ENCODE measurements at regions not wholly inside any gene's neighbourhood (a gene's known extent, or its start where the extent isn't known, plus 50 kb on each side); places are given as distances from the start of the nearest gene placed in this dataset.
"Not testable (repeated sequence)": the region's sequence is repeated elsewhere in the genome, so short reads cannot be mapped to it uniquely, and the experiment has no call there.

DNA sequence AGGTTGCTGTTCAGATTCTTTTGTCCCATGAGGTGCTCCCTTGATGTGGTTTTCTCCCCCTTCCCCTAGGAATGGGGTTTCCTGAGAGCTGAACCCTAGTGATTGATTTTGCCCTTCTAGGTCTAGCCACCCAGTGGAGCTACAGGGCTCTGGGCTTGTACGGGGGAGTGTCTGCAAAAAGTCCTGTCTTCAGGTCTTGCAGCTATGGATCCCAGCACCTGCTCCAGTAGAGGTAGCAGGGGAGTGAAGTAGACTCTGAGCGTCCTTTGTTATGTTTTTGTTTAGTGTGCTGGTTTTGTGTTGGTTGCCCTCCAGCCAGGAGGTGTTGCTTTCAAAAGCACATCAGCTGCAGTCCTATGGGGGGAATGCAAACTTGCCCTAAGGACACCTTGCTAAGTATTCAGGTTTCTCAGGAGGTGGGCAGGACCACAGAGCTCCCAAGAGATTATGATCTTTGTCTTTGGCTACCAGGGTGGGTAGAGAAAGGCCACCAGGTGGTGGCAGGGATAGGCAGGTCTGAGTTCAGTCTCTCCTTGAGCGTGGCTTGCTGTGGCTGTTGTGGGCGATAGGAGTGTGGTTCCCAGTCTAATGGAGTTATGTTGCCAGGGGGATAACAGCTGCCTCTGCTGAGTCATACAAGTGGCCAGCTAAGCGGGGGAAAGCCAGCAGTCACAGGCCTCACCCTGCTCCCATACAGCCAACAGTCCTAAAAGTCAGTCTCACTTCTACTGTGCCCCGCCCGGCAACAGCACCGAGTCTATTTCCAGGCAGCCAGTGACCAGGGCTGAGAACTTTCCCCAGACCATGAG, 92.4 kb upstream of the JCAD start:
- POLR2A ChIA-PET: no interaction called here
- DNase-seq (ENCODE audit: unreplicated experiment): peak; percentile 73
- H3K4me3 Mint-ChIP-seq (ENCODE audit: unreplicated experiment): no peak overlapping the region
- BruUV-seq (replicated peaks): no TSS peak
- TF ChIP-seq, protein P1, sequence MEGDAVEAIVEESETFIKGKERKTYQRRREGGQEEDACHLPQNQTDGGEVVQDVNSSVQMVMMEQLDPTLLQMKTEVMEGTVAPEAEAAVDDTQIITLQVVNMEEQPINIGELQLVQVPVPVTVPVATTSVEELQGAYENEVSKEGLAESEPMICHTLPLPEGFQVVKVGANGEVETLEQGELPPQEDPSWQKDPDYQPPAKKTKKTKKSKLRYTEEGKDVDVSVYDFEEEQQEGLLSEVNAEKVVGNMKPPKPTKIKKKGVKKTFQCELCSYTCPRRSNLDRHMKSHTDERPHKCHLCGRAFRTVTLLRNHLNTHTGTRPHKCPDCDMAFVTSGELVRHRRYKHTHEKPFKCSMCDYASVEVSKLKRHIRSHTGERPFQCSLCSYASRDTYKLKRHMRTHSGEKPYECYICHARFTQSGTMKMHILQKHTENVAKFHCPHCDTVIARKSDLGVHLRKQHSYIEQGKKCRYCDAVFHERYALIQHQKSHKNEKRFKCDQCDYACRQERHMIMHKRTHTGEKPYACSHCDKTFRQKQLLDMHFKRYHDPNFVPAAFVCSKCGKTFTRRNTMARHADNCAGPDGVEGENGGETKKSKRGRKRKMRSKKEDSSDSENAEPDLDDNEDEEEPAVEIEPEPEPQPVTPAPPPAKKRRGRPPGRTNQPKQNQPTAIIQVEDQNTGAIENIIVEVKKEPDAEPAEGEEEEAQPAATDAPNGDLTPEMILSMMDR (IDR thresholded peaks at IDR 0.05; ENCODE audit: unreplicated experiment): no peak
- no peak overlapping the region for H3K27ac Mint-ChIP-seq (ENCODE audit: low read depth, unreplicated experiment)
- no peaks in the 10 kb centered on the region for H3K4me1 Mint-ChIP-seq (ENCODE audit: insufficient read depth, unreplicated experiment)
- intact Hi-C loops (cut with micrococcal nuclease): loop anchor here (1.0 kb wide), 1 partner anchor 90 kb away; no protein-coding TSS in a partner anchor
- CTCF ChIA-PET: interaction anchor here (0.6 kb wide), 1 partner anchor 36 kb away, joined by 3 read pairs; no protein-coding TSS in a partner anchor
- H3K36me3 Mint-ChIP-seq (ENCODE audit: insufficient read depth, unreplicated experiment): peaks cover 14% of the 10 kb centered on the region
- H3K27me3 Mint-ChIP-seq (ENCODE audit: insufficient read depth, unreplicated experiment): peaks cover 51% of the 10 kb centered on the region
- H3K9me3 Mint-ChIP-seq (ENCODE audit: unreplicated experiment): no peaks in the 10 kb centered on the region

DNA sequence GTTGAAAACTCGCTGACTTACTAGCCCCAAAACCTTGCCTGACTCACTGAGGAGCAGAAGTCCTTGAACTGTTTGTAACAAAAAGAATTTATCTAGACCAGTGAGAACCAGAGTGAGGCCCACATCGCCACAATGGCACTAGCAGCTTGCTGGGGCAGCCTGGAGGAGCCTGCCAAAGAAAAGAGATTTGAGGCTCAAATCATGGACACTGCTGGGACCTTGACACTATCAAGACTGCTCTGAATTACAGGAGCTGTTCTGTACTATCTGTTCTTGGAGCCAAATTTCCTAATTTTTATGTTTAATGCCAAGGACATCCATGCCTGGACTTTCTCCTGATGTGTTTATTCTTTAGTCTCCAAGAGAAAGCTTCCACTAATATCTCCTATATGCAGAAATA, 82.0 kb upstream of the JCAD start:
- ChIA-PET CTCF (no interaction called here), POLR2A (no interaction called here)
- Mint-ChIP-seq H3K27me3 (ENCODE audit: insufficient read depth, unreplicated experiment) (peaks cover 25% of the 10 kb centered on the region), H3K9me3 (ENCODE audit: unreplicated experiment) (no peaks in the 10 kb centered on the region), H3K4me1 (ENCODE audit: insufficient read depth, unreplicated experiment) (no peaks in the 10 kb centered on the region), H3K27ac (ENCODE audit: low read depth, unreplicated experiment) (no peak overlapping the region), H3K36me3 (ENCODE audit: insufficient read depth, unreplicated experiment) (no peaks in the 10 kb centered on the region), H3K4me3 (ENCODE audit: unreplicated experiment) (no peak overlapping the region)
- TF ChIP-seq, protein P1 (IDR thresholded peaks at IDR 0.05; ENCODE audit: unreplicated experiment): no peak
- BruUV-seq (replicated peaks): no TSS peak
- intact Hi-C loops (cut with micrococcal nuclease): no loop called here
- no peak for DNase-seq (ENCODE audit: unreplicated experiment)

DNA sequence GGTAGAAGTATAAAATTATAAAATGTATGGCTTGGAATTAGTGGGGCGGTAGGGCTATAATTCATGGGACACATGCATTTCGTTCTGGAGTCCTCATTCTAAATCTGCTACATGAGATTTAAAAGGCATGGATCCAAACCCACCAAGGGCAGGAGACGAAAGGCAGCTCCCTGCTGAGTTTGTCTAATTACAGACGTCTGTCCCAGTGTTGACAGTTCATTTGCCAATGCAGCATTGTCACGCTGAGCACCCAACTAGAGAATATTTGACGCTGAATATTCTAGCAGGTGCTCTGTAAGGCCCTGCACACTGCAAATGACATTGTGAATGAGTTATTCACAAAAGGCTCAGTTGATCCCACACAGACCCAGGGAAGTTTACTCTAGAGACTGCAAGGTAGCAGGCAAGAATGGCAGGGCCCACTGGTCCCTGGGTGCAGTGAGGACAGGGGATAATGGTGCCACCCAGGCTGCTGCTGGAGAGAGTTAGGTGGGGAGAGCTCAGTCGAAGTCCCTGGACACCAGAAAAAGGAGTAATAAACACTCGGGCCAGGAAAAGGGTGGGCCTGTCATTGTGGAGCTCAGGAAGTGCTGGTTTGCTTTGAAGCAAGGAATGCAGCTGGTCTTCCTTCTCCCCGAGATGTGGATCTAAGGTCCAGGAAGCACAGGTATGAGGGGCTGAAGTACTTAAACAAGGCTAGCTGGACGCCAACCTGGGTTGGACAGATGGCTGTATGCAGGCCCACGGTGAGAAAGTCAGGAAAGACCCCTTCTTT, 75.0 kb upstream of the JCAD start:
- ChIA-PET CTCF (interaction anchor here (0.9 kb wide), 1 partner anchor 107 kb away, joined by 3 read pairs; no protein-coding TSS in a partner anchor), POLR2A (no interaction called here)
- TF ChIP-seq, protein P1 (IDR thresholded peaks at IDR 0.05; ENCODE audit: unreplicated experiment): no peak
- no peak for DNase-seq (ENCODE audit: unreplicated experiment)
- Mint-ChIP-seq H3K4me3 (ENCODE audit: unreplicated experiment) (no peak overlapping the region), H3K27me3 (ENCODE audit: insufficient read depth, unreplicated experiment) (peaks cover 30% of the 10 kb centered on the region), H3K27ac (ENCODE audit: low read depth, unreplicated experiment) (no peak overlapping the region), H3K36me3 (ENCODE audit: insufficient read depth, unreplicated experiment) (no peaks in the 10 kb centered on the region), H3K9me3 (ENCODE audit: unreplicated experiment) (no peaks in the 10 kb centered on the region), H3K4me1 (ENCODE audit: insufficient read depth, unreplicated experiment) (no peaks in the 10 kb centered on the region)
- BruUV-seq (replicated peaks): no TSS peak
- intact Hi-C loops (cut with micrococcal nuclease): no loop called here

DNA sequence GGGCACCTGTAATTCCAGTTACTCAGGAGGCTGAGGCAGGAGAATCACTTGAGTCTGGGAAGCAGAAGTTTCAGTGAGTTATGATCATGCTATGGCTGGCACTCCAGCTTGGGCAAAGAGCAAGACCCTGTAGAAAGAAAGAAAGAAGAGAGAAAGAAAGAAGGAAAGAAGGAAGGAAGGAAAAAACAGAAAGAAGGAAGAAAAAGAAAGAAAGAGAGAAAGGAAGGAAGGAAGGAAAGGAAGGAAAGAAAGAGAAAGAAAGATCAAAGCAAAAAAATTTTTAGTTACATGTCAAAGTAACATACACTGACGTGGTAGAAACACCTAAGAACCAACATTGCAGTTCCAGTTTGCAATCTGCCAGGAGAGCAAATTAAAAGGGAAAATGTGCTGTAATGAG, 73.8 kb upstream of the JCAD start:
- intact Hi-C loops (cut with micrococcal nuclease): no loop called here
- TF ChIP-seq, protein P1 (IDR thresholded peaks at IDR 0.05; ENCODE audit: unreplicated experiment): no peak

DNA sequence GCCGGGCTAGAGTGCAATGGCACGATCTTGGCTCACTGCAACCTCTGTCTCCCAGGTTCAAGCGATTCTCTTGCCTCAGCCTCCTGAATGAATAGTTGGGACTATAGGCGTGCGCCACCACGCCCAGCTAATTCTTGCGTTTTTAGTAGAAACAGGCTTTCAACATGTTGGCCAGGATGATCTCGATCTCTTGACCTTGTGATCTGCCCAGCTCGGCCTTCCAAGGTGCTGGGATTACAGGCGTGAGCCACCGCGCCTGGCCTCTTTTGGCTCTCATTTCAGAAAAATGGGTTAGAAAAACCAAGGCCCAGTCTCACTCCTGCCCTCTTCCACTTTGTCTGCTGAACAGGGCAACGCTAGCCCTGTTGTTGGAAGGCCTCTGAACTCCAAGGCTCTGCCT, 72.0 kb upstream of the JCAD start:
- H3K27ac Mint-ChIP-seq (ENCODE audit: low read depth, unreplicated experiment); DNase-seq (ENCODE audit: unreplicated experiment); H3K4me3 Mint-ChIP-seq (ENCODE audit: unreplicated experiment); H3K9me3 Mint-ChIP-seq (ENCODE audit: unreplicated experiment); BruUV-seq (replicated peaks); POLR2A ChIA-PET; H3K4me1 Mint-ChIP-seq (ENCODE audit: insufficient read depth, unreplicated experiment); H3K36me3 Mint-ChIP-seq (ENCODE audit: insufficient read depth, unreplicated experiment); CTCF ChIA-PET; intact Hi-C loops (cut with micrococcal nuclease): not testable (repeated sequence)
- peaks cover 38% of the 10 kb centered on the region for H3K27me3 Mint-ChIP-seq (ENCODE audit: insufficient read depth, unreplicated experiment)

More for the DNA sequence above, 73.8 kb upstream of the JCAD start:
- Mint-ChIP-seq H3K4me1 (ENCODE audit: insufficient read depth, unreplicated experiment) (no peaks in the 10 kb centered on the region), H3K27me3 (ENCODE audit: insufficient read depth, unreplicated experiment) (peaks cover 31% of the 10 kb centered on the region), H3K36me3 (ENCODE audit: insufficient read depth, unreplicated experiment) (no peaks in the 10 kb centered on the region), H3K9me3 (ENCODE audit: unreplicated experiment) (no peaks in the 10 kb centered on the region), H3K27ac (ENCODE audit: low read depth, unreplicated experiment) (no peak overlapping the region), H3K4me3 (ENCODE audit: unreplicated experiment) (no peak overlapping the region)
- no peak for DNase-seq (ENCODE audit: unreplicated experiment)
- BruUV-seq (replicated peaks): no TSS peak
- ChIA-PET CTCF (no interaction called here), POLR2A (no interaction called here)

DNA sequence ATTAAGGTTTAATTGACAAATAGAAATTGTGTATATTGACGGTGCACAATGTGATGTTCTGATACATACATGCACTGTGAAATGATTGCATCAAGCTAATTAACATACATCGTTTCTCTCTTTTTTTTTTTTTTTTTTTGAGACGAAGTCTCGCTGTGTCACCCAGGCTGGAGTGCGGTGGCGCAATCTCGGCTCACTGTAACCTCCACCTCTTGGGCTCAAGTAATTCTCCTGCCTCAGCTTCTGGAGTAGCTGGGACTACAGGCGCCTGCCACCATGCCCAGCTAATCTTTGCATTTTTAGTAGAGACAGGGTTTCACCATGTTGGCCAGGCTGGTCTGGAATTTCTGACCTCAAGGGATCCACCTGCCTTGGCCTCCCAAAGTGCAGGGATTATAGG, 69.9 kb upstream of the JCAD start:
- DNase-seq (ENCODE audit: unreplicated experiment); H3K4me3 Mint-ChIP-seq (ENCODE audit: unreplicated experiment); H3K27ac Mint-ChIP-seq (ENCODE audit: low read depth, unreplicated experiment); POLR2A ChIA-PET; intact Hi-C loops (cut with micrococcal nuclease); H3K36me3 Mint-ChIP-seq (ENCODE audit: insufficient read depth, unreplicated experiment); H3K4me1 Mint-ChIP-seq (ENCODE audit: insufficient read depth, unreplicated experiment); H3K9me3 Mint-ChIP-seq (ENCODE audit: unreplicated experiment); BruUV-seq (replicated peaks): not testable (repeated sequence)
- H3K27me3 Mint-ChIP-seq (ENCODE audit: insufficient read depth, unreplicated experiment): peaks cover 38% of the 10 kb centered on the region
- CTCF ChIA-PET: interaction anchor here (0.7 to 1.7 kb wide), 2 partner anchors 112 to 750 kb away, joined by 4 to 5 read pairs; no protein-coding TSS in a partner anchor

Data from MCF 10A (cell line).